Neural cell (in vitro differentiated cells): ENCODE measurements at regions not wholly inside any gene's neighbourhood (a gene's known extent, or its start where the extent isn't known, plus 50 kb on each side); places are given as distances from the start of the nearest gene placed in this dataset.

Experiments
- CTCF ChIP-seq: fragments of 450-650 bp; IDR thresholded peaks from 2 replicates; pipeline ENCODE4 v1.5.1; 2014; ENCODE audit warnings: antibody characterized with exemption, mild to moderate bottlenecking, moderate library complexity; ENCODE audit not compliant: poor library complexity, severe bottlenecking
- EP300 ChIP-seq: fragments of 450-650 bp; conservative IDR thresholded peaks from 2 replicates; pipeline ENCODE4 v1.6.1; 2014; ENCODE audit warnings: antibody characterized with exemption, mild to moderate bottlenecking, moderate library complexity; ENCODE audit not compliant: poor library complexity, severe bottlenecking
- EZH2 ChIP-seq: fragments of 200-600, 300-800 bp; shearing (Covaris generic), sonication (generic); IDR thresholded peaks from 2 replicates; pipeline ENCODE4 v1.6.1; 2014; ENCODE audit warnings: antibody characterized with exemption, low read length, borderline replicate concordance, mild to moderate bottlenecking; ENCODE audit not compliant: insufficient read depth, poor library complexity, severe bottlenecking
- POLR2AphosphoS5 ChIP-seq: IDR thresholded peaks from 2 replicates; pipeline ENCODE4 v1.6.1; 2012

GRCh38 chr9:129291041-129291501, 113.0 kb upstream of the IER5L start:
- TF ChIP-seq POLR2AphosphoS5 (no peak), EP300 (no peak), EZH2 (no peak), CTCF (no peak)
